ENCODE measurements at regions not wholly inside any gene's neighbourhood (a gene's known extent, or its start where the extent isn't known, plus 50 kb on each side); places are given as distances from the start of the nearest gene placed in this dataset.
"Not testable (repeated sequence)": the region's sequence is repeated elsewhere in the genome, so short reads cannot be mapped to it uniquely, and the experiment has no call there.

- DNase-seq (ENCODE audit: low read depth); H3K4me3 ChIP-seq (ENCODE audit: low read depth, low read length): not testable (repeated sequence)
Observed at GRCh38 chr4:52157071-52157470, 106.0 kb downstream of the SPATA18 start.

- no peak for TF ChIP-seq CTCF (IDR thresholded peaks at IDR 0.05; ENCODE audit: low read depth, low read length, missing control alignments)
- H3K4me3 ChIP-seq (ENCODE audit: low read depth, low read length), result no peak overlapping the region
- DNase-seq (ENCODE audit: low read depth), result no peak
Observed at GRCh38 chr4:52157641-52158316, 106.7 kb downstream of the SPATA18 start.

GRCh38 chr4:52160859-52161258, 109.8 kb downstream of the SPATA18 start:
- no peak for DNase-seq (ENCODE audit: low read depth)
- TF ChIP-seq CTCF (IDR thresholded peaks at IDR 0.05; ENCODE audit: low read depth, low read length, missing control alignments), result no peak
- no peak overlapping the region for H3K4me3 ChIP-seq (ENCODE audit: low read depth, low read length)

GRCh38 chr4:52164116-52164515, 113.0 kb downstream of the SPATA18 start:
- TF ChIP-seq CTCF (IDR thresholded peaks at IDR 0.05; ENCODE audit: low read depth, low read length, missing control alignments), result no peak

GRCh38 chr4:52172166-52172565, 121.1 kb downstream of the SPATA18 start:
- no peak overlapping the region for H3K4me3 ChIP-seq (ENCODE audit: low read depth, low read length)
- no peak for DNase-seq (ENCODE audit: low read depth)
- peak; percentile 24 for TF ChIP-seq CTCF (IDR thresholded peaks at IDR 0.05; ENCODE audit: low read depth, low read length, missing control alignments)

More at GRCh38 chr4:52164116-52164515, 113.0 kb downstream of the SPATA18 start:
- no peak for DNase-seq (ENCODE audit: low read depth)
- no peak overlapping the region for H3K4me3 ChIP-seq (ENCODE audit: low read depth, low read length)

- DNase-seq (ENCODE audit: low read depth), result no peak
- TF ChIP-seq CTCF (IDR thresholded peaks at IDR 0.05; ENCODE audit: low read depth, low read length, missing control alignments), result no peak
- no peak overlapping the region for H3K4me3 ChIP-seq (ENCODE audit: low read depth, low read length)
Observed at GRCh38 chr4:52173470-52174045, 122.5 kb downstream of the SPATA18 start.

- no peak for TF ChIP-seq CTCF (IDR thresholded peaks at IDR 0.05; ENCODE audit: low read depth, low read length, missing control alignments)
- no peak for DNase-seq (ENCODE audit: low read depth)
- H3K4me3 ChIP-seq (ENCODE audit: low read depth, low read length), result no peak overlapping the region
Observed at GRCh38 chr4:52187603-52188002, 136.5 kb downstream of the SPATA18 start.
